ENCODE measurements at regions not wholly inside any gene's neighbourhood (a gene's known extent, or its start where the extent isn't known, plus 50 kb on each side); places are given as distances from the start of the nearest gene placed in this dataset.
"Not testable (repeated sequence)": the region's sequence is repeated elsewhere in the genome, so short reads cannot be mapped to it uniquely, and the experiment has no call there.

- no peak for DNase-seq
Measured at GRCh38 chr13:83825676-83826075, 56.6 kb downstream of the SLITRK1 start.

DNA sequence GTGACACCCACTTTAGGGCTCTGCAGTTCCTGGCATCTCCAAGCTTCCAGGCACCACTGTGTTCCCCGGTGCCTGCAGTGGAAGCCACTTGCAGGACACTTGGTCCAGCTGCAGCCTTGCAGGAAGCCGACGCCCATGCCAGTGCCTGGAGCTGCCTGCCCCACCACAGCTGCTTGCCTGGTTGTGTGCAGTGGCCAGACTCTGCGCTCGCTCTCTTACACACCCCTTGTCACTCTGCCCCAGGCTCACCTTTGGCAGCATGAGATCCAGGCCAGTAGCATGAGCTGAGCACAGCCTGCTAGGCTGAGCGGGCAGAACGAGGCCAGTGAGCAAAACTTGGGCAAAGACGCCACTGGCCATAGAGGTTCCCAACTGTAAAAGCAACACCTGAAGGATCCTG, 57.7 kb downstream of the SLITRK1 start:
- DNase-seq: no peak

- no peak for DNase-seq
Measured at GRCh38 chr13:83824120-83824519, 58.2 kb downstream of the SLITRK1 start.

DNA sequence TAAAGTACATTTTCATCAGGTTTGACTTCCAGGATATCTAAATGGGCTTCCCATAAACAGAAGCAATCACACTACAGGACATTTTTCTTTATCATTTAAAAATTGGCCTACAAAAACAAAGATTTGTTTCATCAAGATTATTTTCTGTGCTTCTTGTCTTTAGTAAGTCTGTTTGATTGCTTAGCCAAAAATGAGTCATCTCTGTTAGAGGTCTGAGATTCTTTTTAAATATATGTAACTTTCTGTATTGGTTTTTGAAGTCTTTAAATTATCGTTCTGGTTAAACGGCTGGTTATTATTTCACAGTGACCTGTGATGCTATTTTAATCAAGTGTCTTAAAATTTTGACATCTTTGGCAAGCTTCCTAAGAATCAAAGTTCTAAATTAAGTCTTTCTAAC, 62.7 kb downstream of the SLITRK1 start:
- DNase-seq: no peak

DNA sequence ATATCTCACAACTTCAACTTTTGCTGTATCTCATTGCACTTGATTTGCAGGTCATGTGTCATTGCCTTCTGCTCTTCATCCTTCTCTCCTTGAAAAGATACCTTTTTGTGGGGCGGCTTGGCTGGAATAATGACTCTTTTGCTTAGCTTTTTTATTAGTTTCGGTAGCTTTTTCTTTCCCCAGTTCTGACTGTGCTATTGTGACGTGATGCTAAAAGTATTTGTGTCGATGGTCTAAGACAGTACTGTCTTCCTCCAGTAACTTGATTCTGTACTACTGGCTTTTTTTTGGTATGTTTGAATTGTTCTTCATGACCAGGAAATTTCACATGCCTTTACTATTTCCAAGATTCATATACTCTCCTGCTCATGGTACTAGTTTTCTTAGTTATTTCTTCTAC, 63.1 kb downstream of the SLITRK1 start:
- no peak for DNase-seq

DNA sequence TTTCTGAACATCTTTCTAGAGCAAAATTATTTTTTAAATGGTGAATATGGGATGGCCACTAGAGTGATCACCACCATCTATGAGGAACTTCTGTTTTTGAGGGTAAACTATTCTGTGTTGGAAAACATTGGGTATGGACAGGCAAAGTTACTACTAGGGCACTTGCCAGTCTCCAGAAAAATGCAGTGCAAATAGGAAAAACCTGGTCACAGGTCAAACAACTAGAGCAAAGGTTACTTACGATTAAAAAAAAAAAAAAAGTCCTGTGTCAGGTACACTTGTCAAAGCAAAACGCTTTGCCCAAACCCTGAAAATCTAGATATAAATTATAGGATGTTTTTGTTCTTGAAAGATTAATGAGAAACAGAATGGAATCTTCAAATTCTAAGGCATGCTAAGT, 66.2 kb downstream of the SLITRK1 start:
- DNase-seq: no peak

GRCh38 chr13:83815598-83815997, 66.7 kb downstream of the SLITRK1 start:
- no peak for DNase-seq

- no peak for DNase-seq
Measured at GRCh38 chr13:83810136-83810535, 72.1 kb downstream of the SLITRK1 start.

- DNase-seq: no peak
Measured at GRCh38 chr13:83804356-83804962, 77.8 kb downstream of the SLITRK1 start.

DNA sequence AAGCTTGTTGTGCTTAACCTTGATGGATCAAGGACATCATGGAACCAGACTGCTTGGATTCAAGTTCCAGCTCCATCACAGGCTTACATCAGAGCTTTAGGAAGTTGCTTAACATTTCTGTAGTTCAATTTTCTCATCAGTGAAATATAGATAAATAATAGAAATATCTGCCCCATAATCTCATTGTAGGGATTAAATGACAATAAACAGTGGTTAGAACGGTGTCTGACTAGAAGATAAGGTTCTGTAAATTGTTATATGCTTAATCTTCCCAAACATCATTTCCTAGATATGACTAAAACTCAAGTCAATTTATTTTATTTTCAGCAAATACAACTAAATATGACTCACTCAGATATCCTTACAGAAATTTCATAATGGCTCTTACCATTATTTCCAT, 83.5 kb downstream of the SLITRK1 start:
- no peak for DNase-seq

DNA sequence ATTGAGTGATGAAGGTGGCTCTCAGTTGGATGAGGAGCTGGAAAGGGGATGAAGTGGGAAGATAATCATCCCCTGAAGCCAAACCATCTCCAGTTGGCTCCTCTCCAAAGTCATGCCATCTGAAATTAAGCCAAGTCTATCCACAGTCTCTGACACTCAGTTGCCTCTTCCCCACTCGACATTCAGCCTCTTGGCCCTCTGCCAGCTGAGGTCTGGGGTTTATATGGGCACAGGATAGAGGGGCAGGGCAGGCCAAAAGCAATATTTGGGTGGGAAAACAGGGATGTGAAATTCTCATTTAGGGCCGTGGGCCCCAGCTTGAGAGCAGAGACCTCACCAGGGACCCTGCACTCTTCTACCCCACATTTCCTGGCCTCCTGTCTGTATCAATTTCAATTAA, 85.9 kb downstream of the SLITRK1 start:
- no peak for DNase-seq

GRCh38 chr13:83794583-83794982, 87.7 kb downstream of the SLITRK1 start:
- no peak for DNase-seq

- no peak for DNase-seq
Measured at GRCh38 chr13:83780227-83780626, 102.0 kb downstream of the SLITRK1 start.

GRCh38 chr13:83773961-83774360, 108.3 kb downstream of the SLITRK1 start:
- no peak for DNase-seq

DNA sequence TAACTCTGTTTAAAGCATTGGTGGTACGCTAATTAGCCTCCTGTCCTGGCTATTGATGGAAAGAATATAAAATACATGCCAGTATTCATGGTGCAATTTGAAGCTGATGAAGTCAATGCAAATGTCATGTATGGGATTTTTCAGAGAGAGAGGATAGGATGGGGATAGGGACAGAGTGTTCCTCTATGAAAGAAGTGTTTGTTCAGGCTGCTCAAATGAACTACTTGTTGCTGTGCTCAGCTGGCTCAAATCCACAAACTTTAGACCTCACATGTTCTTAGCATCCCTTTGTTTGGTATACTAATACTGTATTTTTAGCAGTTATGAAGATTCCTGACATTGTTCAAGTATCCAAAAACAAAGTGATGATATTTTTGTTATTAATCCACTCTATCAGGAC, 116.5 kb downstream of the SLITRK1 start:
- no peak for DNase-seq

DNA sequence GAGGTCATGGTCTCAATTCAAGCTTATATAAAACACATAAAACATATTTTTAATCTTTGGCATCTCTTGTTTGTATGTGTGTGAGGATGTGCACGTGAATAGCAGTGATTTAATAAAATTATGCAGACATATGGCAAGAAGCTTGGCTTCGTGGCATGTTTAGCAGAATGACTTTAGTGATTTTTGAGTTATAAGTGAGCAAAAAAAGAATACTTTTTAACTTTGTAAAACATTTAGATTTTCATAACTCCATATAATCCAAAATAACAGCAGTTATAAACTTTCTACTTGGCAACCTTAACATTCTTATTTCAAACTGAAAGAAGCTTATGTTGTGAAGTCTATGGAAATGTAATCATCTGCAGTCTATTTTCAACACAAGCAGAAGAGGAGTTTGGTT, 120.6 kb downstream of the SLITRK1 start:
- DNase-seq: peak; percentile 5

DNA sequence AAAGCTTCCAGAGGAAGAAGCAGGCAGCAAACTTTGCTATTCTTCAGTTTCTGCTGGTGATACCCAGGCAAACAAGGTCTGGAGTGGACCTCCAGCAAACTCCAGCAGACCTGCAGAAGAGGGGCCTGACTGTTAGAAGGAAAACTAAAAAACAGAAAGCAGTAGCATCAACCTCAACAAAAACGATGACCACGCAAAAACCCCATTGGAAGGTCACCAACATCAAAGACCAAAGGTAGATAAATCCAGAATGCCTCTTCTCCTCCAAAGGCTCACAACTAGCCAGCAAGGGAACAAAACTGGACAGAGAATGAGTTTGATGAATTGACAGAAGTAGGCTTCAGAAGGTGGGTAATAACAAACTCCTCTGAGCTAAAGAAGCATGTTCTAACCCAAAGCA, 127.1 kb downstream of the SLITRK1 start:
- not testable (repeated sequence) for DNase-seq

- no peak for DNase-seq
Measured at GRCh38 chr13:83753912-83754624, 128.2 kb downstream of the SLITRK1 start.

- DNase-seq: no peak
Measured at GRCh38 chr13:83752141-83752540, 130.1 kb downstream of the SLITRK1 start.

DNA sequence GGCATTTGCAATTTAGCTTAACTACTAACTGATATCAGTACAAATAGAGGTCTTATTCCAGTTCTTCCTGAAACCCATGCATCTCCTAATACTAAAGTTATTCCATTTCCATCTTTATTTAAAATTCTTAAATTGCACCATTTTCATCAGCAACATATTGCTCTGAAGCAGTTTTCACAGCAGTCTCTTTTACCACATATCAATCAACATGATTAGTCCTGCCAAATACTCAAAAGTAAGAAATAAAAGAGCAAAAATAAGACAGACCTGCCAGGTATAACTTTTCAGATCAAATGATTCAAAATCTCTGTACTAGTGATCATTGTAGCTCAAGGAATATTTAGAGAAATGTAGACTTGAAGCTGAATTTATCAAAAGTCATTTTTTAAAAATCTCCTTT, 141.7 kb downstream of the SLITRK1 start:
- DNase-seq: no peak

DNA sequence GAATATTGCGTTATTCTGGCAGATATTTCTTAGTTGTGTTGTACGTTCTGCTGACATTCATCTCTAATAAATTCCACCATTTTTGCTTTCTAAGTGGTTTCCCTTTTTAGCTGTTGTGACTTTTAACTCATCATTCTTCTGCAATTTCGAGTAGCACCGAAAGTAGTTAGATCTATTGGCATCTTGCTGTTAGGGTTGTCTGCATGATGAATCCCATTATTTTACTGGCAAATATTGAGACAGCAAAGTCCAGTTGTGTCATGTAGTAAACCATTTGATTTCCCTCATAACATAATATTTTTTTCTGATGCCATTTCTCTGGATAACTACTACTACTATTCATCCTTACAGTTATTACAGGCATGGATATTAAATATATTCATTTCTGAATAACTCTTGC, 143.9 kb downstream of the SLITRK1 start:
- DNase-seq: no peak

GRCh38 chr13:83733293-83733692, 149.0 kb downstream of the SLITRK1 start:
- DNase-seq: no peak

GRCh38 chr13:83732755-83733154, 149.5 kb downstream of the SLITRK1 start:
- no peak for DNase-seq

- DNase-seq: no peak
Measured at GRCh38 chr13:83731113-83731512, 151.2 kb downstream of the SLITRK1 start.

DNA sequence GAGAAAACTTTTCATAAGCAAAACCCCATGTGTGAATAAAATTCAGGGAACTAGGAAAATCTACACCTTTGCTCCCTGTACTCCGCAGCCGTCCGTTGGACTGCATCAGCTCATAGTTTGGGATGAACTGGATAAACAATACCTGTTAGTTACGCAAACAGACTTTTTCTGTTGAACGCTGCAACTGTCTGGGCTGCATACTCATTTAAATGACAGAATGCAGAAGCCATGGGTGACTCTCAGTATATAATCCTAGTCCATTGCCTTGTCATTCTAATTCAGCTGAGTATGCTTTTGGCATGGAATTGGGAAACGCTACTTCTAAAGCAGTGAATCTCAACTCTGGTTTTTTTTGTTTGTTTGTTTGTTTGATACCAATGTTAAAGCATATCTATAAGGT, 151.6 kb downstream of the SLITRK1 start:
- no peak for DNase-seq

All from hindlimb muscle (tissue), 1 donor.